ENCODE measurements at regions not wholly inside any gene's neighbourhood (a gene's known extent, or its start where the extent isn't known, plus 50 kb on each side); places are given as distances from the start of the nearest gene placed in this dataset.
"Not testable (repeated sequence)": the region's sequence is repeated elsewhere in the genome, so short reads cannot be mapped to it uniquely, and the experiment has no call there.

DNA sequence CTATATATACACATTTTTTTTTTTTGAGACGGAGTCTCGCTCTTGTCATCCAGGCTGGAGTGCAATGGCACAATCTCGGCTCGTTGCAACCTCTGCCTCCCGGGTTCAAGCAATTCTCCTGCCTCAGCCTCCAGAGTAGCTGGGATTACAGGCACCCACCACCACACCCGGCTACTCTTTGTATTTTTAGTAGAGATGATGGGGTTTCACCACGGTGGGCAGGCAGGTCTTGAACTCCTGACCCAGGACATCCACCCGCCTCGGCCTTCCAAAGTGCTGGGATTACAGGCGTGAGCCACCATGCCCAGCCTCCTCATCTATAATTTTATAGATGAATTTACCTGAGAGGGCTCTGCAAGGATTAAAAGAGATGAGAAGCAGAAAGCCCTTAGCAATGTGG is 274.0 kb downstream of the FAM43A start:
- TF ChIP-seq, protein P1, sequence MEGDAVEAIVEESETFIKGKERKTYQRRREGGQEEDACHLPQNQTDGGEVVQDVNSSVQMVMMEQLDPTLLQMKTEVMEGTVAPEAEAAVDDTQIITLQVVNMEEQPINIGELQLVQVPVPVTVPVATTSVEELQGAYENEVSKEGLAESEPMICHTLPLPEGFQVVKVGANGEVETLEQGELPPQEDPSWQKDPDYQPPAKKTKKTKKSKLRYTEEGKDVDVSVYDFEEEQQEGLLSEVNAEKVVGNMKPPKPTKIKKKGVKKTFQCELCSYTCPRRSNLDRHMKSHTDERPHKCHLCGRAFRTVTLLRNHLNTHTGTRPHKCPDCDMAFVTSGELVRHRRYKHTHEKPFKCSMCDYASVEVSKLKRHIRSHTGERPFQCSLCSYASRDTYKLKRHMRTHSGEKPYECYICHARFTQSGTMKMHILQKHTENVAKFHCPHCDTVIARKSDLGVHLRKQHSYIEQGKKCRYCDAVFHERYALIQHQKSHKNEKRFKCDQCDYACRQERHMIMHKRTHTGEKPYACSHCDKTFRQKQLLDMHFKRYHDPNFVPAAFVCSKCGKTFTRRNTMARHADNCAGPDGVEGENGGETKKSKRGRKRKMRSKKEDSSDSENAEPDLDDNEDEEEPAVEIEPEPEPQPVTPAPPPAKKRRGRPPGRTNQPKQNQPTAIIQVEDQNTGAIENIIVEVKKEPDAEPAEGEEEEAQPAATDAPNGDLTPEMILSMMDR (conservative IDR thresholded peaks at IDR 0.05) = not testable (repeated sequence)
- not testable (repeated sequence) for TF ChIP-seq EZH2 (IDR thresholded peaks at IDR 0.05; ENCODE audit: low read depth)
